ENCODE measurements at regions not wholly inside any gene's neighbourhood (a gene's known extent, or its start where the extent isn't known, plus 50 kb on each side); places are given as distances from the start of the nearest gene placed in this dataset.

DNA sequence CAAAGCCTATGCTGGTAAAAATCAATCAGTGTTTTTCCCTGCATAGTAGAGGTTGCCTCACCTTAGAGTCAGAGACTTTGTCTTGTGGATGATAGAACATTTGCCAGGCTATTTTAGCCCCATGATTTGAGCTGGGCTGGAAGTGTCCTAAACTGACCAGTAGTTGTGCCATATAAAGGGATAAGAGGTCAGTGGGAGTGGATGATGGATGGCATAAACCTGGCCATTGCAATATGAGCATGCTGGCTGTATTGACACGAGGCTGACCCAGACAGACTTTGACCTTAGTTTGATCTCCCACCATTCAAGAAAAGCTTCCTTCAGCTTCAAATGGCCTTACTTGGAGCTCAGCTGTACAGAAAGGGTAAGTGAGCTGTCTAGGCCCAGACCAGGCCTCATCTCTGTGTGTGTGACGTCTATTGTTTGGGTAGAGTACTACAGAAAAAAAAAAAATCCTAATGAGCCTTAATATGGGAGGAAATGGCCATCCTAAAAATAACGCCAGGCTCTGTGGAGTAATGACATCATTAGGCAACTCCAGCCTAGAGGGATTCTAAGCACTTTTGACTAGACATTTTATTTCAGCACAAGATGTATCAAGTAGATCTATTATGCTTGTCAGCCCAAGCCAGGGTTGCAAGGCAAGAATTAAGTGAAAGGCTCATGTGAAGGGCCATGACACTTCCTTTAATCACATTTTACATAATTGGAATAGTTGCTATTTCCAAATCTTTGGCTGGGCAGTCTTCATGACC is 51.3 kb upstream of the CADM1 start:
- no peak for DNase-seq
